ENCODE measurements at regions not wholly inside any gene's neighbourhood (a gene's known extent, or its start where the extent isn't known, plus 50 kb on each side); places are given as distances from the start of the nearest gene placed in this dataset.
"Not testable (repeated sequence)": the region's sequence is repeated elsewhere in the genome, so short reads cannot be mapped to it uniquely, and the experiment has no call there.

- no peak for DNase-seq (ENCODE audit: low spot score)
Observed at GRCh38 chr2:67091681-67092080, 305.5 kb upstream of the ETAA1 start.

GRCh38 chr2:67095121-67095520 is 302.0 kb upstream of the ETAA1 start:
- DNase-seq (ENCODE audit: low spot score), result no peak

DNA sequence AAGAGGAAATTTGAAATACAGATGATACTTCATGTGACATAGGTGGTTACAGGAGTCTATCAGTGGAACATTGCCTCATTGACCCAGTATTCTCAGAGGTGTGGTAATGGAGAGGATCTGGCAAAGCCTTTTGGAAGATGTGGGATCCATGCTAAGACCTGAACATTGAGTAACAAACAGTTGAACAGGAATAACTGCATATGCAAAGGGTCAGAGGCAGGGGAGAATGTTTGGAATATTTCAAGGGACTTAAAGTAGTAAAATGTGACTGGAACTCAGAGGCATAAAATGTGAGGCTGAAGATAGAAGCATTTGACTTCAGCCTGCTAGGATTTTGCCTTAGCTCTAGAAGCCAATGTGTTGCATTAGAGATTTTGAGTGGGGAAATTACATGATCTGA is 300.2 kb upstream of the ETAA1 start:
- no peak for DNase-seq (ENCODE audit: low spot score)

- DNase-seq (ENCODE audit: low spot score), result no peak
Observed at GRCh38 chr2:67103157-67103556, 294.0 kb upstream of the ETAA1 start.

- DNase-seq (ENCODE audit: low spot score), result no peak
Observed at GRCh38 chr2:67108231-67108630, 288.9 kb upstream of the ETAA1 start.

DNA sequence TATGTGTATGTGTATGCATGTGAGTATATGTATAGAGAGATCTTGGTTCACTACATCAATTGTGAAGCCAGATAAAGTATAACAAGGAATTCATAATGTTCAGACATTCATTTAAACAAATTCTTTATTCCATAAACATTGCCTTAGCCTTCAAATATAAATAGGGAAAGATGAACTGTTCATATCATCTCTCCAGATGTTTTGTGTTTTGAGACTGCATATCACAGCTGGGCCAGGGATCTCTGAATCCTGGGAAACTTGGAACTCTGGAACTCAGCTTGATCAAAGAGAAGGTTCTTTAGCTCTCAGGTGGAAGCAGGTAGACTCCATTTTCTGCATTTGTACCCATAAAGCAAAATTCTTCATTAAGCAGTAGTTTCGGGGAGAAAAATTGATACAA is 272.6 kb upstream of the ETAA1 start:
- no peak for DNase-seq (ENCODE audit: low spot score)

DNA sequence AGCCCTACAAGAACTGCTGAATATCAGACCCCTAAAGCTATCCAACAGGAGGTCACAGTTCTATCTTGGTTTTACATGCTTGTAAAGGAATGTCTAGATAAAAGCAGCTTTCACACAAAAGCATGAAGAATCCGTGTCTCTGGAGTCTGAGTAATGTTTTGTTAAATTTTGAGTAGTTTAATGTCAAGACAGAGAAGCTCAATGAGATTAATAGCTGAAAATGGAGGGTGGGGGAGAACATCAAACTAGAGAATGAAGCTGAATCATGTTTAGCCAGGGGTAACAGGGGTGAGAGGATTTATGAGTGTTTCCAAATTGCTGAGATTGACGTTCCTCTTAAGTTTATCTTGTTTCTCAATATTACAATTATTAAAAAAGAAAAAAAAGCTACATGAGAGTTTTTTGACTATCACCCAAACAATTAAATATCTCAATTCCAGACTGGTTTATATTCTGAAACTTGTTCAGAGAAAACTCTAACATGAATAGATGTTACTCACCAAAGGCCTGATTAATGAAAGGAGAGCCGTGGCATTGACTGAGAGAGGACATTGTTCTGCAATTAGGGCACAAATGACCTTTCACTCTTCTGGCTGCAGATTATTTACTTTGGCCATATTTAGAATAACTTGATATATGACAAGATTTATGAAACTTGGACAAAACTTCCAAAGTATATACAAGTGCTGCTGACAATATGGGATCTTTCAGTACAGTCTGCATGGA is 266.4 kb upstream of the ETAA1 start:
- no peak for DNase-seq (ENCODE audit: low spot score)

DNA sequence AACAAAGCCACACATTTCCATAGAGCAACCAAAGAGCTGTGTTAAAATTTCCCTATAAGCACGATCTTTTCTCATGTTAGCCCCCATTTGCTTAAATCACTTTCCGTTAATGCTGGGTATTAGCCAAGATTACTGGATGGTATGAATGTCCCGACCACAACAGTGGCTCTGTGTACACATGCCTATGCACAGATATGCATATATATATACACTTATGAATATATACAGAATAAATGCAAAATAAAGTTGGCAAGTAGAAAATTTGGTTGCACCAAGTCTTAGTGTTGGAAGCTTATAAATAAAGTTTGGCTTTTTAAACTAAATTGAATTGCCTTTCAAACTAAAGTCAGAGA is 265.9 kb upstream of the ETAA1 start:
- DNase-seq (ENCODE audit: low spot score), result no peak

DNA sequence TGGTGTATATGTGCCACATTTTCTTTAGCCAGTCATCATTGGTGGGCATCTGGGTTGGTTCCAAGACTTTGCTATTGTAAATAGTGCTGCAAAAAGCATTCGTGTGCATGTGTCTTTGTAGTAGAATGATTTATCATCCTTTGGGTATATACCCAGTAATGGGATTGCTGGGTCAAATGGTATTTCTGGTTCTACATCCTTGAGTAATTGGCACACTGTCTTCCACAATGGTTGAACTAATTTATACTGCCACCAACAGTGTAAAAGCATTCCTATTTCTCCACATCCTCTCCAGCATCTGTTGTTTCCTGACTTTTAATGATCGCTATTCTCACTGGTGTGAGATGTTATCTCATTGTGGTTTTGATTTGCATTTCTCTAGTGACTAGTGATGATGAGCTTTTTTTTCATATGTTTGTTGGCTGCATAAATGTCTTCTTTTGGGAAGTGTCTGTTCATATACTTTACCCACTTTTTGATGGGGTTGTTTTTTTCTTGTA is 264.6 kb upstream of the ETAA1 start:
- not testable (repeated sequence) for DNase-seq (ENCODE audit: low spot score)

DNA sequence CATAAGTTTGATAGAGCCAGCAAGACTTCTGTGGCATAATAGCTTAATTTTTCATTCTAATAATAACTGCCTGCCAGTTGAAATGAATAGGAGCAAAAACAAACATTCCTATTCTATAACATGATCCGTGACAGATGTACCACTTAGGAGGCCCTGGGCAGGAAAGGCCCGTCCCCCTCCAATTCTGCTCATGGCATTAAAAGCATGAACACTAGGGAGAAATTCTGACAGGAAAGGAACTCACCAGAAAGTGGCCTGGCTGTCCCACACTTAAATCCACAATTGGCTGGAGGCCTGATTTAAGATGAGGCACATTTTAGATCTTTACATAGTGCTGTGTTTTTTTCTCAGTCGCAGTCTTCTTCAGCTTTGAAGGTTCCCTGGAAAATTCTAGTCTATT is 261.9 kb upstream of the ETAA1 start:
- no peak for DNase-seq (ENCODE audit: low spot score)

DNA sequence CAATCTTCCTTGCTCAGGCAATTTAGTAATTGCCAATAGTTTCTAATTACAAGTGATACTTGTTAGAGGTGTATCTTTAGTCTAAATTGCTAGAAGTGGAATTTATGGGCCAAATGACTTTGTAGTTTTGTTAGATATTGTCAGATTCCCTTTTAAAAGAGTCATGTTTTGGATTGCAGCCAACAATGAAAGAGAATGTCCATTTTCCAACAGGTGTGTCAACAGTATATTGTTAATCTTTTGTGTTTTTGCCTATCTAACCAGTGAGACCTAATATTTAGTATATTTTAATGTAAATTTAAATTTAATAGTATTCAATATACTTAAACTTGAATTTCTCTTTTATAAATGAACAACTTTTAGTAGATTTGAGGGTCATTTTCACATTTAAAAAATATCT is 259.4 kb upstream of the ETAA1 start:
- DNase-seq (ENCODE audit: low spot score), result no peak

- DNase-seq (ENCODE audit: low spot score), result no peak
Observed at GRCh38 chr2:67142071-67142470, 255.1 kb upstream of the ETAA1 start.

DNA sequence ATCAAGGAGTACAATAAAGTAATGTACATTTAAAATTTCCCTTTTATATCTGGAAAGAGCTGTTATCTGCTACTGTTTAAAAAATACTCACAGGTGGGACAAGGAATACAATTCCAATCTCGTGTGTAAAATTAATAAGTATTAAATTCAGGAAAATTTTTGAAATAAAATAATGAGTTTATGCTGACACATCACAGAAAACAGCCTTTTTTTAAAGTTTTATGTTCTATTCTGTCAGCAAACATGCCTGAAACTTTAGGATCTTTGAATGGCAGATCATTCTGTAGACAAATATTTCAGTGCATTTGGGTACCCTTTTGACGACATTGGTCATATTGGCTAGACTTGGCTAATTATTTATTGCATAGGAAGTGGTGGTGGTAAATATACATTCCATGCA is 254.4 kb upstream of the ETAA1 start:
- DNase-seq (ENCODE audit: low spot score), result no peak

DNA sequence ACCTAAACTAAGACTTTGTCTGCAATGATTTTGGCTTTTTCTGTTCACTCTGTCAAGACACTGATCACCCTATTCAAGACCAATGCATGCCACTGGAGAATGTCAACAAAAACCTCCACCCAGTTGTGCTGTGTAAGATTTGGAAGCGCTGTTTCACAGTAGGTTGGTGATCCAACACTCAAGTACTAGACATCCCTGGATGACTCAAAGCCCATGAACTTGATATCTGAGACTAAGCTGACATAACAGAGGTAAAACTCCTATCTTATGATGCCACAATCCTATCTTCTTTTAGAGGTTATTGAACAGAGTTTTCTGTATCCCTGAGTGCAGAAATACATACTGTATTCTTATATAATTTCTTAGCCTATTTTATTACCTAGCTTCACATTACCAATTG is 251.3 kb upstream of the ETAA1 start:
- DNase-seq (ENCODE audit: low spot score), result no peak

DNA sequence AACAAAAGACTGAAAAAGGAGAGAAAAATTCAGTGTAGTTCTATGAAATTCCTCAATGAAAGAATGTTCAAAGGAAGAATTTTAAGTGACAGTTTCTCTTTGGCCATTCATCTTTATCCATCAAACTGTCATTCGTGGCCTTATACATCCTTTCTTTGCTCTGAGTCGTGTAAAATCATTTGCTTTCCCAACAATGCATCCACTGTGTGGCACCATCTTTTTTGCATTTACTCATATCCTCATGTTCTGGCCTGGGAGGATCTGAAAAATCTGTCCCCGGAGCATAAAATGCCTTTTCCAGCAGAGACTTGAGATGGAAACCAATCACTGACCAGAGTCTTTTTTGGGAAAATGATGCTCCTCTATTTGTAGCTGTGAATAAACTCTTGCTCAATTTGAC is 240.3 kb upstream of the ETAA1 start:
- DNase-seq (ENCODE audit: low spot score), result no peak

GRCh38 chr2:67158718-67159117 is 238.4 kb upstream of the ETAA1 start:
- DNase-seq (ENCODE audit: low spot score), result no peak

DNA sequence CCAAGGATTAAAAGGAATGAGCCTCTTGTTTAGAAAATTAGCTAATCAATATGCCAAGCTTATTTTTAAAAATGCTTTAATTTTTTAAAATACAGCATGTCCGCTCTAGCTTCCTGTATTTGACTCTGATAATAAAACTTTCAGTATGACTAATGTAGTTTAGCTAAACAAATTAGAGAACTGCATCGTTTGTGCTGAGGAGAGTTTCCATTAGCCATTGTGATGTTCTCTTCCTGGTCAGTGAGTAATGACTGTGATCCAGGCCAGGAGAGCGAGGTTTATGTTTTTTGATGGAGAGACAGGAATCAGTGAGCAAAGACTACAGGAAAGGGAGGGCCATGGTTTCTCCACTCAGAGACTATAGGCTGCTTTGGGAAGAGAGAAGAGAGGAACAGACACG is 237.2 kb upstream of the ETAA1 start:
- DNase-seq (ENCODE audit: low spot score), result no peak

- DNase-seq (ENCODE audit: low spot score), result no peak
Observed at GRCh38 chr2:67164771-67165522, 232.2 kb upstream of the ETAA1 start.

DNA sequence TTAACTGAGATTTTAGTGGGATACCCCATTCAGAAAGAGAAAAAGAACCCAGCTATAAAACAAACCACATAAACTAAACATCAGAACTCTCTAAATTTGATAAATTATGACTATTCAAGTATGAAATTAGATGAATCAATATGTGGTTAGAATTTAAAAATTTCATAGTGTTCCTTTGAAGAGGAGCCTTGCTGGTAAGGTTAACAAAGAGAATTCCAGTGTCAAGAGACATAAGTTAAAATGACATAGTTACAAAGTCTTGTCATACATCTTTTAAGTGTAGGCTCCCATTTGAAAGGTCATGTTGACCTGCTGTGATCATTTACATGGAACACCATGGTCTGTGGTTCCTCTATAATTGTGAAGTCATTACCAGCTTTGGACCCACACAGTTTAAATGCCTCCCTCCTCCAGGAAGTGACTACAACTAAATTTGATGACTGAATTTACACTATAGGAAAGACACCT is 231.6 kb upstream of the ETAA1 start:
- no peak for DNase-seq (ENCODE audit: low spot score)

GRCh38 chr2:67166511-67166910 is 230.6 kb upstream of the ETAA1 start:
- DNase-seq (ENCODE audit: low spot score), result not testable (repeated sequence)

DNA sequence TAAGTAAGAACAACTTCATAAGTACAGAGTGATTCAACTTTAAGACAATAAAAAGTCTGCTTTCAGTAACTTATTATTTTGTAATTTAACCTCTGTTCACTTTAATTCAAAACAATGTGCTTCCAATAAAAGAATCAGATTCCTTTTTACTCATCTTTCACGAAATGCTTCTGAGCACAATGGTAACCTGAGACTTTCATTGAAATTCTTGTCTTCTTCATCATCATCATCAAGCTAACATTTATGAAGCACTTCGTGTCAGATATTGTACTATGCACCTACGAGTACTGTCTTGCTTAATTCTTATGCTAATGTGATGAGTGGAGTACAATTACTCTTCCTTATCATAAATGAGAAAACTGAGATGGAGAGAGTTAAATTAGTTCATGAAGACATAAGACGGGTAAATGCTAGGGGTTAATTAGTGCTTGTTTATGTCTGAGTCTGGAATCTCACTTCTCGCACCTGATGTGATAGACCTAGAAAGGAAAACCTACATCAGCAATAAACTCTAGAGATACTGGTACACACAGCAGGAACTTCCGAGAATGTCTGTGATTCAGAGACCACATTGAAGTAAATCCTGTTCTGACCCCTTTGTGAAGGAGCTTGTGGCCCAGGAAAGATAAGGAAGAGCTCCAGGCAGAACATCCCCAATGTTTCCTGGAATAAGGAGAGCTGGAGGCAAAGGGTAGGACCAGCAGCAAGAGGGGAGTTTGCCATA is 227.6 kb upstream of the ETAA1 start:
- no peak for DNase-seq (ENCODE audit: low spot score)

DNA sequence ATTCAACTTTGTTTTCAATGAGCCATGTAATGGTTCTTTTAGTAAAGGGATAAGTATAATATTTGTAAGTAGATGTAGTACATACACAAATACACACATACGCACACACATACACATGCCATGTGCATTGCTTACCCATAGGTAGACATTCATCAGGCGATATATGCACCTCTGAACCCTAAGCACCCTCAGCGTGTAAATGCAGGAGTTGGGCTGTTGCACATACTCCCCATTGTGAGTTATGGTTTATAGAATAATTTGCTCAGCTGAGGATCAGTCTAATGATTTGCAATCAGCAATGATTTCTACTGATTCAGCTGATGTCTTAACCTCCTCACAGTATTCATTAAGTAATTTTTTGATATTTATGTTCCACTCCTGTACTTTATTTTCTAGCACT is 217.6 kb upstream of the ETAA1 start:
- DNase-seq (ENCODE audit: low spot score), result no peak

DNA sequence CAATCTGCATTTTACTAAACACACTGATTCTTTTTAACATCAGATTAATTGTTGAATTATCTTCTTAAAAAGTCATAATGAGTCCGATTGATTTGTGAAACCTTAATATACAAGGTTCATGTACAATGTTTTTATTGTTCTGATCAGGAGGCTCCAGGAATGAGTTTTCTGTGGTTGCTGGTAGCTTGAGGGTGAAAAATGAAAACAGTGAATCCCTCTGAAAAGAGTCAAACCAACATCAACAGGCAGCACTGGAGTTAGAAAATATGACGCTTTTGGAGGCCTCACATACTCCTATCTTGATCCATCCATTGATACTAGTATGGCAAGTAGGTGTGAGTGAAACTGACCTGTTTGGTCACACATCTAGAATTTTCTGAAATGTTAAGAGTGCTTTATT is 216.3 kb upstream of the ETAA1 start:
- DNase-seq (ENCODE audit: low spot score), result no peak
